Neural progenitor cell (in vitro differentiated cells): ENCODE measurements at regions not wholly inside any gene's neighbourhood (a gene's known extent, or its start where the extent isn't known, plus 50 kb on each side); places are given as distances from the start of the nearest gene placed in this dataset.

Source experiments
- CTCF ChIP-seq: fragments of 200-600 bp; sonication (generic); IDR thresholded peaks from 2 replicates; pipeline ENCODE4 v1.5.1; 2017; ENCODE audit warnings: antibody characterized with exemption, mild to moderate bottlenecking
- EZH2phosphoT487 ChIP-seq: fragments of 200-600 bp; sonication (generic); IDR thresholded peaks from 2 replicates; pipeline ENCODE4 v1.6.1; 2017; ENCODE audit warnings: antibody characterized with exemption

DNA sequence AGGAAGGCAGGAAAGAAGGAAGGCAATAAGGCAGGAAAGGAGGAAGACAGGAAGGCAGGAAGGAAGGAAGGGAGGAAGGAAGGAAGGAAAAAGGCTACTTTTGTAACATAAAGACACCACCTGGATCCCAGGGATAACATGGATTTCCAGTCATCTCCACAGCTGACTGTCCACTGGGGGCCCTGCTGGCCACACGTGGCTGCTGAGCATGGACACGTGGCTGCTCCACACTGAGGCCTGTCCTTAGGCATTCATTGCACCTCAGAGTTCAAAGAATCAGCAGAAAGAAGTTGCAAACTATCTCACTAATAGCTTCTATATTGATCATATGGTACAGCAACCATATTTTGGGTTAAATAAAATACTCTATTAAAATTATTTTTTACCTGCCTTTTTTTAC is 130.2 kb upstream of the SALL3 start:
- TF ChIP-seq CTCF (no peak), EZH2phosphoT487 (no peak)
